ENCODE measurements at regions not wholly inside any gene's neighbourhood (a gene's known extent, or its start where the extent isn't known, plus 50 kb on each side); places are given as distances from the start of the nearest gene placed in this dataset.

- no peak for DNase-seq
Measured at GRCh38 chr6:50102676-50103075, 52.9 kb upstream of the DEFB112 start.

- DNase-seq = no peak
Measured at GRCh38 chr6:50110587-50110986, 60.9 kb upstream of the DEFB112 start.

DNA sequence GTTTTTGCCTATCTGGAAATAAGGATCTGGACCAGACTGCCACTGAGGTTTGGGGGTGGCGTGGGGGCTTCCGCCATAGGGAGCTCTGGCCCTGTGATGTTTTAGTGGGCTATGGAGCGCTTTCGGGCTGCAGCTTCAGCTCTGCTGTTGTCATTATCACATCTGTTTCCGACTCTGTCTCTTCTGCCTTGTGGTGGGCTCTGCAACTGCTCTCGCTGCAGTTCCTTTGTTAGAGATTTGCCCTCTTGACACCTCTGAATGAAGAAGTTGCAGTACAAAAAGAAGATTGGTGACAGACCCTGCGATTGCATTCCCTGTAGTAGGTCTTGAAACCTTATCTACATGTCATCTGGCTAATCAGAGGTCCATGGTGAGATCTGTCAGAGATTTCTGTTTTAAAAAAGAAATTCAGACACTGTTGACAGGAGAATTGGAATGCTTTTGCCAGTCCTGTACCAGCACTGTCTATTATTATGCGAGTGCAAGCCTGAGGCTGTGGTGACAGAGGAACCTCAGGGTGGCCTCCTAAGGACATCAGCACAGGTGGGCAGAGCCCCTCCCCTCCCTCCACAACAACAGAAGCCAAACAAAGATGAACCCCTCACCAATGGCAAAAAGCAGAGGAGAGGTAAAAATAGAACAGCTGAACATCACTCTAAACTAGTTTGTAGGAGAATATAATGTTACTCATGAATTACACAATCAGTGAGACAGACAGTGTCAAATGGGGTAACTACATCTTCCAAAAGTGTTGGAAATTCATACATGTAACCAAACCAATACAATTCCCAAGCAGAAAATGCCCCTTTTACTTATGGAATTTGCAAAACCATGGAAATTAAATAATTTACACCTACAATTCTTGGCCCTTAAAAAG lies 63.5 kb upstream of the DEFB112 start:
- no peak for DNase-seq

- no peak for DNase-seq
Measured at GRCh38 chr6:50116390-50116789, 66.7 kb upstream of the DEFB112 start.

DNA sequence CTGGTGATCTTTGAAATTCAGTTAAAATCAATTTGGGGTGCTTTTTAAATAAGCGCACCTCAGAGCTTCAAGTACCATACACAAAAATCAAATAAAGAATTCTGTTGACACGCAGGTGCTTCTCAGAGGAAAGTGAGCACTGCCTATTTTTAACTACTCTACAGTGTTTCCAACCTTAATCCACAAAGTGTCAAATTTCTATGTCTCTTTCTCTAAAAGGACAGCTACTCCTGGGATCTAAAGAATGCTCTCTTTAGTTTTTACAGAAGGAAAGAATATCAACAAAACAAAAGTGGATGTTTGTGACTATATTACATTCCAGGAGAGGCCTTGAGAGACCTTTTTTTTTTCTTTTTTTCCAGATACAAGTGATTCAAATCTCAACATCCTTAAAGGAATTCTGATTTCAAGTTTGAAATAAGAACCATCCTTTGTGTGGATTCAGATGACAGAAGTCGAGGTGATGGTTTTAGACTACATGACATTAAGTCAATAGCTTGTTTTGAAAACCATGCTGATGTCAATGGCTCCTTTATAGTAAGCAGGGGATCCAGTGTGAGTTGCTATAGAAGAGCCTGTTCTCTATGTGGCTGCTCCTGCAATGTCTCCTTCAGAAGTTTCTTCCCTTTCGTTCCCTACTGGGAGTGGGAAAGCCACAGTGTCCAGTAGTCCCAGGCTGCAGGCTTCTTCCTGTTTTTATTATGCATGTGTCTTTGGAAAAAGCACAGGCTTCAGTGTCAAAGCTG lies 67.2 kb upstream of the DEFB112 start:
- DNase-seq = no peak

- no peak for DNase-seq
Measured at GRCh38 chr6:50120300-50120699, 70.6 kb upstream of the DEFB112 start.

DNA sequence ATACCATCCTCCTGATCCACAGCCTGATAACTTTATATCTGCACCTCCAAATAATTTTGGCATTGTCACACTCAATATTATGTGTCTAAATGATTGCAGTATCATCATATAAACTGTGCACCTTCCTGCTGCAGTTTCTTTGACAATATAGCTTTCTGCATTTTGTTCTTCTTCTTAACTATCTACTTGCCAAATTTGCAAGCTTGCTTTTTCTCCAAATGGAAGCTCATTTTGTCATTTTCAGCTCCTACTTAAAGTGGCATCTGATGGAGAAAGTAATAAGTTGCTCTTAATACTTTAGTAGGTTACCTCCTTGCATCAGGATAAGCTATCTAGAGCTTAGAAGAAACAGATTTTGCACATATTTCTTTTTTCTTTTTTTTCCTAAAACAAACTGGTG lies 74.0 kb upstream of the DEFB112 start:
- DNase-seq = no peak

DNA sequence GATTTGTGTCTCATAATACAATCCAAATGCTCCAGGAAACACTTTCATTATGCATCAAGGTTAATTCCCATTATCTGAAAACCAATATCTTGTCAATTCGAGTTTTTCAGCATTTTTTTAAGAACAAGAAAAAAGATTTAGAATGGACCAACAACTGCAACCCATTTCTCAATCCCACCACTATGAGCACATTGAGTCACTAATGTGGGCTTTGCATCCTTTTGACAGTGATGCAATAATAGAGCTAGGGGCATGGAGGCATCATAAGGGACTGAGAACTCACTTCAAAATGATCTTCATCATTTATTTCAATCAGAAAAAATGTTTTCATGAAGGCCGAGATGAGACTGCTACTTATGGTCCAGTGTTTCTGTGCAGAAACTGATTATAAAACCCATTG lies 74.8 kb upstream of the DEFB112 start:
- DNase-seq = no peak

GRCh38 chr6:50128420-50129005 lies 78.8 kb upstream of the DEFB112 start:
- no peak for DNase-seq

GRCh38 chr6:50135968-50136367 lies 86.2 kb upstream of the DEFB112 start:
- DNase-seq = no peak

GRCh38 chr6:50141100-50141499 lies 91.4 kb upstream of the DEFB112 start:
- no peak for DNase-seq

GRCh38 chr6:50143011-50143719 lies 93.4 kb upstream of the DEFB112 start:
- DNase-seq = no peak

DNA sequence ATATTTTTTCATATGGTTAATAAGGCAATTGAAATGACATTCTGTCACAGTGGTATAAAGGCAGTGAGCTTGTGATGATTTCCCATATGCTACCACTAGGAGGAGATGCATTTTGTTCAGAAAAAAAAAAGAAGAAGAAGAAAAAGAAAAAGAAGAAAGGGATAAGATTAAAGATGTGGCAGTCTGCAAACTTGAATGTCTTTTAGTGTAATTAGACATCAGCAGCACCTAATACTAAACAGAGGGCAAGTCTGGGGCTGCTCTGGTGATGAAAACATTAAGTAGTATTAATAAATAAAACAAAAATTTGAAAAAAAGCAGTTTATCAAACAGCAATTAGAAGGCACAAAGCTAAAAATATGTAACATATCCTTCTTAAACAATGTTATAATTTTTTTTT lies 95.4 kb upstream of the DEFB112 start:
- no peak for DNase-seq

DNA sequence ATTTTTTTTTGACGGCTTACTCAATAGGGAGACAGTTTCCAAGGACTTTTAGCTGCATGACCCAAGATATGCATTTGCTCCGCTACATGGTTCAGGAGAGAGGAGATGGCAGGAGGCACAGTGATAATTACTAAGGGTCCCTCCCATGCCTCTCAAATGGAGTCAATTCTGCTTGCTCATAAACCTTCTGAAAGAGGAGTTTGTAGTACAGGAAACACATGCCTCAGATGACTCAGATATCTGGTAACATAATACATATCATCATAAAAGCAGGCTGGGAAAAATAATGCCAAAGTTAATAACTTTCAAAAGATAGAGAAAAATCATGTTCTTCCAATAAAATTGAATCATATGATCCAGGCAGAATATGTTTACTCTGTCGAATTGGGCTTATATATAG lies 97.6 kb upstream of the DEFB112 start:
- no peak for DNase-seq

DNA sequence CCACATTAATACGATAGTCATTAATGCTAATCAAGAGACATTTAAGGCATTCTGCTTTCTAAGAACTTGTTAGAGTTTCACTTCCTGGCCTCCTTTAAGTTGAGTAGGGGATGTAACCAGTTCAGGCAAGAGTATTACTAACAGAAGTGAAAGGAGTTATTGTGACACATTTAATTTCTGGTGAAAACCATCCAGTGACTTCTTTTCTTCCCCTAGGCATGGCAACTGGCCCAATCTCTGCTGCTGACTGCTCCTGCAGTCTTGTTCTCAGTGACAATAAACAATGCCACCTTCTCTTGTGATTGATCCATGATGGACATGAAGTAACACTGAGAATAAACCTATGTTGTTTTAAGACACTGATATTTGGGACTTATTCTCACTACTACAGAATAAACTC lies 130.9 kb upstream of the DEFB112 start:
- no peak for DNase-seq

GRCh38 chr6:50185006-50185405 lies 135.3 kb upstream of the DEFB112 start:
- DNase-seq = no peak

DNA sequence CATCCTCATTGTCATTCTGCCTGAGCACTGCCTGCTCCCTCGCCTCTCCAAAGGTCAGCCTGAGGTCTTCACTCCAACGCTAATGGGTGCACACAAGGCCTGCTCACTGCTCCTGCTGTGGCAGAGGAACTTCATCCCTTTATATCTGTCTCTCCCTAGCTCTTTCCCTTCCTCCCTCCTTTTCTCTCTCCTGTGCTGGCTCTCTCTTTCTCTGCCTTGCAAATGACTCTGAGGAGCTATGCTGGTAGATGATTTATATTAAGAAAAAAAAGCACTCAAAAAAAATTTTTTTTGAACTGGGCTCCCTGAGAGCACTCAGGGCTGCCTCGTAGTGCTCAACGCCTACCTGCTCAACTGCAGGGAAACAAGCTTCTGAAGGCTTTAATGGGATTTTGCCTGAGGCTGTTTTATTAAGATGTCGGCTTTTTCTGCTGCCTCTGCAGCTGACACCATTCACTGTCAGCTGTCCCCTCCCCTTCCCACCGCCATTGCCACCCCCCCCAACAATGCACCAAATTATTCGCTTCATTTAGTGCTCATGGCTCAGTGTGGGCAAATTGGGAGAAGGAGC lies 137.7 kb upstream of the DEFB112 start:
- no peak for DNase-seq

DNA sequence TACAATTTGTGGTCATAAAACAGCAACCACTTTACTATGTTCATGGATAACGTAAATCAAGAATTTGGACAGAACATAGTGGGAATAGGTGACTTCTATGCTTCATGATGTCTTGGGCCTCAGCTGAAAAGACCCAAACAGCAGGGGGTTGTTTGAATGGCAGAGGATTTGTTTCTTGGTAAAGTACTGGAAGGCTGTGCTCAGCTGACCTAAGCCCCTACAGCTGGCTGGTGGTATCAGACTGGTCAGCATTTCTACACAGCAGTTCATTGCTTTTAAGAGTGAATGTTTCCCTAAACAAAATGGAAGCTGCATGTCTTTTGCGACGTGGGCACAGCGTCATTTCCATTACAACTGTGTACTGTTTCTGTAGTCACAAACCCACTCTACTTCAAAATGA lies 148.5 kb upstream of the DEFB112 start:
- DNase-seq = no peak

DNA sequence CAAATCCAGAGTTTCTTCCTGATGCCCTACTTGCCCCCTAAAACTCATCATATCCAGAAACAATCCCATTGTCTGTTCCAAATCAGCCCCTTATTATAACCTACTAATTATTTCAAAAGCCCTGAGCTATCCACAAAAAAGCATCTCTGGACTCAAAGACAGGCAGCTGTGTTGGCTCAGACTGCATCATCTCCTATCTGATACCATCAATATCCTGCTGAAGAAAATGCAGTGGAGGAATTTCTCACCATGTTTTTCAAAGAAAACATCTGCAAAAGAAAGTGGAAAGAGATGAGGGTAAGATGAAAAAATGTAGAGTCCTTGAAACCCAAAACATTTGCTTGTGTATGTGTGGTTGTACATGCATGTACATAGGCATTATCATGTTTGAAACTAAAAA lies 153.0 kb upstream of the DEFB112 start:
- no peak for DNase-seq

GRCh38 chr6:50211582-50211981 lies 161.9 kb upstream of the DEFB112 start:
- no peak for DNase-seq

DNA sequence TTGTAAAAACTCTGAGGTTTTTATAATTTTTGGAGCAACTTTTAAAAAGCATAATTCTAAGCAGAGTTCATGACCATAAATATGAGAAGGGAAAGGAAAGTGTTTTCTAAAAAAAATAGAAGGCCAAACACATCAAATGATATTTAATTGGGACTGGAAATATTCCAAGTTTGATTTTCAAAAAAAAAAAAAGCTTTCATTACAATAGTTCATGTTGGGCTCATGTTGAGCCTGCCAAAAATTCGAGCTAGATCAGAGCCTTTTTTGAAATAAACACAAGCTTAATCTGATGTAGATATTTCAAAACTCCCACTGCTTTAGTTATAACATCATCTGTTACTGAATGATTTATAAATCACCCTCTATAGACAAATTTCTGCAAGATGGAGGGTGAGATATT lies 163.4 kb upstream of the DEFB112 start:
- DNase-seq = no peak

DNA sequence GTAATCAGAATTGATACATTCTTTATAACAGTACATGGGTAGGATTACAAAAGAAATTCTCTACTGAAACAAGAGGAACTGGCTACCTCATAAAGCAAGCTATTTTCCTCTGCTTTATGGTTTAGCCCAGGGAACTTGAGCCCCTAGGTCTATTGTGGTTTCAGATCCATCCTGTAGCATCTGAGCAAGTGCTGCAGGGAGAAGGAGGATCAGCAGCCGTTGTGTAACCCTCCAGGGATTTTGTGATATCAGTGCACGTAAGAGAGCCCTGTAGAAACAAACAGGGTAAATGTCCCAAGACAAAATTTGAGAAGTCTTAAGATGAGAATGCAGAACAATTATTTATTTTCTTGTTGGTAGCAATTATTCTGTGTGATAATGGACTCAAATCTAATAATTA lies 165.2 kb upstream of the DEFB112 start:
- no peak for DNase-seq

DNA sequence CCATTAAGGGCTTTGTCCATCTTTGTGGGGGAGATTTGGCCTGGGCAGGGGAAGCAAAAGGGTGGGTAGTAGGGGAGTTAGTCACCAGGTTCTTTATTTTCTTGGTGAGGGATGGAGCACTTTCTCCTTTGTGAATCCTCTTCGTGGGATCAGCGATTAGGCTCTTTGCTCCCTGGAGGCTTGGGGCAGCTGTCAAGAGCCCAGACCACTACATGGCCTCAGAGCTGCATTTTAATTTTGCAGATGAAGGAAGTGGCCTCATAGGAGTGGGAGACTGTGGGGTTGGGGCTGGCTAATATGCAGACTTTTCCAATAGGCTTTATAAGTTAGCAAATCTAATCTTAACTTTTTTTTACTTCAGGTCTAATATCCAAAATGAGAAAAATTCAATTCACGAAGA lies 168.1 kb upstream of the DEFB112 start:
- DNase-seq = no peak

Data from activated CD4-positive, alpha-beta T cell treated with anti-CD3 and anti-CD28 coated beads for 48 hours (primary cell).